ENCODE measurements at regions not wholly inside any gene's neighbourhood (a gene's known extent, or its start where the extent isn't known, plus 50 kb on each side); places are given as distances from the start of the nearest gene placed in this dataset.

DNA sequence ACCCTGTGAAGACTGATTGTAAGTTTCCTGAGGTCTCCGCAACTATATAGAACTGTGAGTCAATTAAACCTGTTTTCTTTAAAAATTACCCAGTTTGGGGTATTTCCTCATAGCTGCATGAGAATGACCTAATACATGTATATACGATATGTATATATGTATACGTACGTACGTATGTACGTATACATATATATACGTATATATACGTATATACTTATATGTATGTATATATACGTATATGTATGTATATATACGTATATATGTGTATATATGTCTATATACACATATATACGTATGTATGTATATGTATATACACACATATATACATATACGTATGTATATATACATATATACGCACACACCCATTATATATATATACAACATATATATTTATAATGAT is 1153.0 kb upstream of the CDH18 start:
- no peak overlapping the region for H3K4me3 Mint-ChIP-seq (ENCODE audit: unreplicated experiment)
- no peak overlapping the region for H3K27ac Mint-ChIP-seq (ENCODE audit: unreplicated experiment)
- no peaks in the 10 kb centered on the region for H3K27me3 Mint-ChIP-seq (ENCODE audit: unreplicated experiment)
- no peaks in the 10 kb centered on the region for H3K36me3 Mint-ChIP-seq (ENCODE audit: low read depth, unreplicated experiment)
- no peaks in the 10 kb centered on the region for H3K4me1 Mint-ChIP-seq (ENCODE audit: unreplicated experiment)
- DNase-seq (ENCODE audit: low spot score) = no peak
- H3K9me3 Mint-ChIP-seq (ENCODE audit: unreplicated experiment) = no peaks in the 10 kb centered on the region
- TF ChIP-seq, protein P1, sequence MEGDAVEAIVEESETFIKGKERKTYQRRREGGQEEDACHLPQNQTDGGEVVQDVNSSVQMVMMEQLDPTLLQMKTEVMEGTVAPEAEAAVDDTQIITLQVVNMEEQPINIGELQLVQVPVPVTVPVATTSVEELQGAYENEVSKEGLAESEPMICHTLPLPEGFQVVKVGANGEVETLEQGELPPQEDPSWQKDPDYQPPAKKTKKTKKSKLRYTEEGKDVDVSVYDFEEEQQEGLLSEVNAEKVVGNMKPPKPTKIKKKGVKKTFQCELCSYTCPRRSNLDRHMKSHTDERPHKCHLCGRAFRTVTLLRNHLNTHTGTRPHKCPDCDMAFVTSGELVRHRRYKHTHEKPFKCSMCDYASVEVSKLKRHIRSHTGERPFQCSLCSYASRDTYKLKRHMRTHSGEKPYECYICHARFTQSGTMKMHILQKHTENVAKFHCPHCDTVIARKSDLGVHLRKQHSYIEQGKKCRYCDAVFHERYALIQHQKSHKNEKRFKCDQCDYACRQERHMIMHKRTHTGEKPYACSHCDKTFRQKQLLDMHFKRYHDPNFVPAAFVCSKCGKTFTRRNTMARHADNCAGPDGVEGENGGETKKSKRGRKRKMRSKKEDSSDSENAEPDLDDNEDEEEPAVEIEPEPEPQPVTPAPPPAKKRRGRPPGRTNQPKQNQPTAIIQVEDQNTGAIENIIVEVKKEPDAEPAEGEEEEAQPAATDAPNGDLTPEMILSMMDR (IDR thresholded peaks at IDR 0.05; ENCODE audit: unreplicated experiment) = no peak

DNA sequence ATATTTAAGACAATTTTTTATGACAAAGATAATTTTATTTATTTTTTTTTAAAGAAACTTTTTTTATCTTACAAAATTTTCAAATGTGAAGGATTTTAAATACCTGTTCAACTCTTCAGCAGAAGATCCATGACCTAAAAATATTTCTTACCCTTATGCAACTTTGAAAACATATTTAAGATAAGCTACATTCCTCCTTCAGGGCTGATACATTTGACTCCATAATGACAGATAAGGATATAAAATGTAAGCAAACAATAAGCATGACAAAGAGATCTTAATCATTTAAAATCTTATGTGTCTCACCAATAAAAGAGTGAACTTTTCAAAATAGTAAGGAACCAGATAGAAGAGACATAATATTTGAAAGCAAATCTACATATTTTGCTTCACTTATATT is 1138.2 kb upstream of the CDH18 start:
- H3K4me1 Mint-ChIP-seq (ENCODE audit: unreplicated experiment) = no peaks in the 10 kb centered on the region
- H3K27ac Mint-ChIP-seq (ENCODE audit: unreplicated experiment) = no peak overlapping the region
- no peaks in the 10 kb centered on the region for H3K9me3 Mint-ChIP-seq (ENCODE audit: unreplicated experiment)
- TF ChIP-seq, protein P1 (IDR thresholded peaks at IDR 0.05; ENCODE audit: unreplicated experiment) = no peak
- DNase-seq (ENCODE audit: low spot score) = no peak
- no peak overlapping the region for H3K4me3 Mint-ChIP-seq (ENCODE audit: unreplicated experiment)
- no peaks in the 10 kb centered on the region for H3K27me3 Mint-ChIP-seq (ENCODE audit: unreplicated experiment)
- H3K36me3 Mint-ChIP-seq (ENCODE audit: low read depth, unreplicated experiment) = no peaks in the 10 kb centered on the region

DNA sequence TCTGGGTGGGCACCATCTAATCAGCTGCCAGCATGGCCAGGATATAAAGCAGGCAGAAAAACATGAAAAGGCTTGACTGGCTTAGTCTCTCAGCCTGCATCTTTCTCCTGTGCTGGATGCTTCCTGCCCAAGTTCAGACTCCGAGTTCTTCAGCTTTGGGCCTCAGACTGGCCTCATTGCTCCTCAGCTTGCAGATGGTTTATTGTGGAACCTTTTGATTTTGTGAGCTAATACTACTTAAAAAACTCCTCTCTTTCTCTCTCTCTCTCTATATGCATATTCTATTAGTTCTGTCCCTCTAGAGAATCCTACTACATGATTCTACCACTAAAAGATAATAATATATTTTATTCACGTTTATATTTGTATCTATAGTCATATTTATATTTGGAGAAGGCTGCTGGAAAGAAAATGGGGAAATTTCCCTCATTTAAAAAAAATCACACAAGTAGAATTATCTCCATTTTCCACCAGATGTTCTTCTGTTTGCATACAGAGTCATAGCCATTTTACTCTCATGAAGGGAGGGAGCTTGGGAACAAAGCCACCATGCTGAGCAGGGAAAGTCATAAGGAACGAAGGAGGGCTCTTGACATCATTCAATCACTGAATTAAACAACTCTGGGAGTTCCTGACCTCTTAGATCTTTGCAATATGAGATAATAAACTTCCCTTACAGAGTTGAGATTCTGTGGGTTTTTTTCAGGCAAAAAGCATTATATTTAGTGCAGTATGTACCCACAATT is 1137.4 kb upstream of the CDH18 start:
- Mint-ChIP-seq H3K4me3 (ENCODE audit: unreplicated experiment) (no peak overlapping the region), H3K27me3 (ENCODE audit: unreplicated experiment) (no peaks in the 10 kb centered on the region), H3K9me3 (ENCODE audit: unreplicated experiment) (no peaks in the 10 kb centered on the region), H3K36me3 (ENCODE audit: low read depth, unreplicated experiment) (no peaks in the 10 kb centered on the region), H3K27ac (ENCODE audit: unreplicated experiment) (no peak overlapping the region), H3K4me1 (ENCODE audit: unreplicated experiment) (no peaks in the 10 kb centered on the region)
- no peak for DNase-seq (ENCODE audit: low spot score)
- TF ChIP-seq, protein P1 (IDR thresholded peaks at IDR 0.05; ENCODE audit: unreplicated experiment) = no peak

DNA sequence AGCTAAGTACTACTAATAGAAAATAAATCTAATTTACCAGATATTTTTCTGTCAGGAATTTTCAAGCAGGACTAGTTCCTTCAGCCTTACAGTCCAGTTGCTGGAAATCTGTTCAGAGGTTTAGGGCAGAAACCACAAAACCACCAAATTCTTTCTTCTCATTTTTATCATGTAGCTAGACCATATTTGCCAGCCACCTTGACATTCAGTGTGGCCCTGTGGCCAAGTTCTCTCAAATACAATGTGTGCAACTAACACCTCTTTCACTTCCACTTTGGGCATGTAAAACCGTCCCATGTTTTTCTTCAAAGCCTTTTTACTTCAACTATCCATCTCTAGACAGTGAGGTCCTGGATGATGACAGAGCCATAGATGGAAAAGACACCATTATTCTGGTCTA is 1133.2 kb upstream of the CDH18 start:
- no peak overlapping the region for H3K27ac Mint-ChIP-seq (ENCODE audit: unreplicated experiment)
- no peaks in the 10 kb centered on the region for H3K4me1 Mint-ChIP-seq (ENCODE audit: unreplicated experiment)
- H3K9me3 Mint-ChIP-seq (ENCODE audit: unreplicated experiment) = no peaks in the 10 kb centered on the region
- no peaks in the 10 kb centered on the region for H3K27me3 Mint-ChIP-seq (ENCODE audit: unreplicated experiment)
- TF ChIP-seq, protein P1 (IDR thresholded peaks at IDR 0.05; ENCODE audit: unreplicated experiment) = no peak
- H3K4me3 Mint-ChIP-seq (ENCODE audit: unreplicated experiment) = no peak overlapping the region
- no peak for DNase-seq (ENCODE audit: low spot score)
- no peaks in the 10 kb centered on the region for H3K36me3 Mint-ChIP-seq (ENCODE audit: low read depth, unreplicated experiment)

DNA sequence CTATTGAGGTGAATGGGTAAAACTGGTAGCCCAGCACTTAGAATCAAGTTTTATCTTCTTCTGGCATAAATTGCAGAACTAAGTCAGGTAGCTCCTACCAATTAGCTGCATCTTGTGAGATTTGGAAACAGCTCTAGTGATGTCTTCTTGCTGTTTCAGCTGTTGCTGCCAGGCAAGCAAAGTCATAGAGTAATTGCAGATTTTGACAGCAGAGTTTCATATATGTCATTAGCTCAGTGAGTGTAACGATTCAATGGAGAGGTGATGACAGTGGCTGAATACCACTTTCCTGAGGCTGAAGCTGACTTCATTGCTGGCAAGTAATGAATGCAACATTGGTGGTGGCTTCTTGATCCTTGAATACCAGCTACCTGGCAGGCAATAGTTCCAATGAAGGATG is 1109.7 kb upstream of the CDH18 start:
- Mint-ChIP-seq H3K4me1 (ENCODE audit: unreplicated experiment) (no peaks in the 10 kb centered on the region), H3K36me3 (ENCODE audit: low read depth, unreplicated experiment) (no peaks in the 10 kb centered on the region), H3K27me3 (ENCODE audit: unreplicated experiment) (no peaks in the 10 kb centered on the region), H3K9me3 (ENCODE audit: unreplicated experiment) (no peaks in the 10 kb centered on the region), H3K27ac (ENCODE audit: unreplicated experiment) (no peak overlapping the region), H3K4me3 (ENCODE audit: unreplicated experiment) (no peak overlapping the region)
- no peak for DNase-seq (ENCODE audit: low spot score)
- TF ChIP-seq, protein P1 (IDR thresholded peaks at IDR 0.05; ENCODE audit: unreplicated experiment) = no peak
